ENCODE measurements at regions not wholly inside any gene's neighbourhood (a gene's known extent, or its start where the extent isn't known, plus 50 kb on each side); places are given as distances from the start of the nearest gene placed in this dataset.
A peak's percentile ranks its signal among the peaks of the same experiment; 100 is the strongest.
"Not testable (repeated sequence)": the region's sequence is repeated elsewhere in the genome, so short reads cannot be mapped to it uniquely, and the experiment has no call there.

DNA sequence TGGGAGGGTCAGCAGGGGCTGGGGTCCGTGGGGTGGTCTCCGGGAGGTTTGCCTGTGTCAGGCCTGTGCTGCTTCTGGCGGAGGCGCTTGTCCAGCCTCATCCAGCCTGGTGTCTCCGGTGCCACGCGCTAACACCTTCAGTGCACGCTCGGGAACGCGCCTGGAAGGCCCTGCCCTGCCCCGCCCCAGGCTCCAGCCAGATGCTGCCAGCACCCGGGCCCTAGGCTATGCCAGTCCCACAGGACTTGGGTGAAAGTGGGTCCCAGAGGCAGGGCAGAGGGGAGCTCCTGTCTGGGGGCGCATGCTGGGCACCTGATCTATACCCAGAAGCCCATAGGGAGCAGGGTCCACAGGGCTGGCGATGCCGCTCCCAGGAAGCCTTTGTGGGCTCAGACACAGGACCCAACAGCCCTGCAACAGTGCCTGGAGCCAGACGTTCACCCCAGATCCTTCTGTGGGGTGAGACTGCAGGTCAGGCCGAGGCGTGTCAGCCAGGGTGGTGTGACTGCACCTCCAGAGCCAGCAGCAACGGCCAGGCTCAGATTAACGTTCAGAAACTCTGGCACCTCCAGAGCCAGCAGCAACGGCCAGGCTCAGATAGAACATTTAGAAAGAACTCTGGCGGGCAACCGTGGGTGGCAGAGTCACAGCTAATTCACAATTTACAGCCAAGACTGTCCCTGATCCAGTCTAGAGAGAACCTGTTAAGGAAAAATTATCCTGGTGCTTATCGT lies 5423.2 kb upstream of the TPTE start:
- intact Hi-C loops (cut with DNase I) = not testable (repeated sequence)
- peak; percentile 26 for DNase-seq (ENCODE audit: low spot score)

DNA sequence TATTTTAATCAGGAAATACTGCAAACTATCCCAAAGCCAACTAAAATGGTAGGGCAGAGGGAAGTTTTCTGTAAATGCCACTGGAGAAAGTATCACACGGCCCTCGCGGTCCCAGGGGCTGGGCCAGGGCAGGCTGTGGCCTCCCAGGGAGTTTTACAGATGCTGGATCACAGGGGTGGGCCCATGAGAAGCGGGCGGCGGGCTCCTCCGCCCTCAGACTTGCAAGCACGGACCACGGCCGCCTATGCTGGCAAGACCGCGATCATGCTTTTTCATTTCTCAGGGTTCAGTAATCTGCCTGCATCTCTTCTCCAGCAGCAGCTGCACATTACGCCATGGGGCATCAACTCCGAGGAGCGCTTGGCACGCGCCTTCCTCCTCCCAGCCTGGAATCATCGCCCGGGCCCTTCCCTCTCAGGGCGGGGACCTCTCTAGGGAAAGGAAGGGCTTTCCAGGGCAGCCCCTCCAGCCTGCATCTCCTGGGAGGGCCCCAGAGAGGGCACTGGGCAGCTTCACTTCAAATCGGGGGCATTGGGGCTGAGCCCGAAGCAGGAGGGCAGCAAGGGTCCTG lies 5420.7 kb upstream of the TPTE start:
- DNase-seq (ENCODE audit: low spot score); intact Hi-C loops (cut with DNase I): not testable (repeated sequence)

DNA sequence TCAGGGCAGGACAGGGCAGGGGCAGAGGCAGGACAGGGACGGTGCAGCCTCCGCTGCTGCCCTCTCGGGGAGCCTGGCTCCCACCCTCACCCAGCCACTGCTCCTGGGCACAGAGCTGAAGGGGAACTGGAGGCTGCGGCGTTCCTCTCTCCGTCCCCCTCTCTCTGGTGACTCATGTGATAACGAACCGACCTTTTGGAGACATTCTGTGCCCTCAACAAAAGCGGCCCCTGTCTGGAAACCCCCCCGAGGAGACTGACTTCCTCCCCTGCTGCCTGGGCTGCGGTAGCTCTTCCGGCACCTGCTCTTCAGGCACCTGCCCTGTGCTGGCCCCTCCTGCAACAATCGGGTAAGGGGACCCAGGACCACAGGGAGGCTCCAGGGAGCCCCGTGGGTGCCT lies 5419.6 kb upstream of the TPTE start:
- peak; percentile 78 for DNase-seq (ENCODE audit: low spot score)
- intact Hi-C loops (cut with DNase I) = not testable (repeated sequence)

DNA sequence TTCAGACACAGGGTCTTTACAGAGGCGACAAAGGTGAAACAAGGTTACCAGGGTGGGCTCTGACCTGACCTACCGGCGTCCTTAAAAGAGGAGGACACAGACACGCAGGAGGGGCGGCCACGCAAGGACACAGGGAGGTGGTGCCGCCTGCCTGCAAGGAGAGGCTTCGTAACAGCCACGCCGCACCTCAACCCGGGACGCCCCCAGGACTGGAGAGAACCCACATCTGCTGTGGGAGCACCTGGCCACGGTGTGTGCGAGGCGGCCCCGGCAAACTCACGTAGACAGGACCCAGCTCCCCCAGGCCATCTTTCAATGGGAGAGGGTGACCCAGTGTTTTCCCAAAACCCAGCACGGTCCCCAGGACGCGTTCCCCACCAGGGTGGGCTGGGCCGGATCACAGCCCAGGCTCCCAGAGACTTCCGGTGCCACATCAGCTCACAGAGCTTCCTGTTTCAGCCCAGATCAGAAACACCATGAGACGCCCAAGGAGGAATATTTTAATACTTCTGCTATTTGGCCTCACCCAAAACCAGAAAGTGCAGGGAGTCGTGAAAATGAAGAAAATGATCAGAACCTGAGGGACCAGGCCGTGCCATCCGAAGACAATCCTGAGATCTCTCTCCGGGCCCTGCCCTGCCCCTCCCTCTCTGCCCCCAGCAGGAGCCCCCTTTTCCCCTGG lies 5417.4 kb upstream of the TPTE start:
- intact Hi-C loops (cut with DNase I) = not testable (repeated sequence)
- DNase-seq (ENCODE audit: low spot score) = peak; percentile 70

DNA sequence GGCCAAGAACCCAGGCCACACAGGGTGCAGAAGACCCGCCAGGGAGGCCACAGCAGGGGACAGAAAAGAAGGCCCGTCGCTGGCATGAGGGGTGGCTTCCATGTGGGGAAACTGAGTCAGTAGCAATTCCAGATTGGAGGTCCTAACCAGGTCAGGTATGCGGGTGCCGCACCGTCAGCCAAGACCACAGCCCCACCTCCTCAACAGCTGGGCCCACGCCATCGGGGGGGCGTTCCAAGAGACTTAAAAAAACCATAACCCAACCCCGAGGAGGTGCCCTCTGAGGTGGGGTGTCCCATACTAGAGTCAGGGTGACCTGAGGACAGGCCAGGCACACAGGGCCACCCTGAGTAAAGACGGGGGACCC lies 5416.8 kb upstream of the TPTE start:
- intact Hi-C loops (cut with DNase I) = not testable (repeated sequence)
- DNase-seq (ENCODE audit: low spot score) = peak; percentile 20

DNA sequence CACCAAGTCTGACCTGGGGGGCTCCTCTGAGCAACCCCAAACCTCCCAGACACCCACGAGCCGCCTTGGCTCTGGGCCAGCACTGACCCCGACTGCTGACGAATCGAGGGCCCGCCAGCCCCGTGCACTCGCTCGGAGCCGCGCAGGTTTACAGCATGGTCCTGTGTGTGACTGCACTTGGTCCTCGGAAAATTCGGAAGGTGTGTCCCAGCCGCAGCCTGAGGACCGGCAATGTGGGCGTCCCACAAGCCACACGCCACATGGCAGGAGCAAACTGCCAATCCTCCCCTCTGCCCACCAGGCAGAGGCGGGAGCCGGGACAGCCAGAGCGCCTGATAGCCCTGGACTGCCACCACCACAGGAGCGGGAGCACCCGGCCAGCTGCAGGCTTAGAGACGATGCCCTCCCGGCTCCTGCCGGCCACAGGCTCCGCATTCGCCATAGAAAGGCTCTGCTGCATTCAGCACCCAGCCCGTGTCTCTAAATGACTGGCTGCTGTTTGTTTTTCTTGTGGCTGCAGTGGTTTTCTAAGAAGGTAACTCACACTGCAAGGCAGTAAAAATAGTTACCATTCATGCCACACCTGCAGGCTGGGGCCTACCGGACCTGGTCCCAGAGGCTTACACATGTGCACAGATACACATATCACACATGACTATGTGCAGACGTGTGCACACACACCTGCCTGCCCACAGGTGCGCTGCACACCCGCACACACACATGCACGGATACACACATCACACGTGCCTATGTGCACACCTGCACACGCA lies 5415.3 kb upstream of the TPTE start:
- peak; percentile 36 for DNase-seq (ENCODE audit: low spot score)
- intact Hi-C loops (cut with DNase I) = not testable (repeated sequence)

DNA sequence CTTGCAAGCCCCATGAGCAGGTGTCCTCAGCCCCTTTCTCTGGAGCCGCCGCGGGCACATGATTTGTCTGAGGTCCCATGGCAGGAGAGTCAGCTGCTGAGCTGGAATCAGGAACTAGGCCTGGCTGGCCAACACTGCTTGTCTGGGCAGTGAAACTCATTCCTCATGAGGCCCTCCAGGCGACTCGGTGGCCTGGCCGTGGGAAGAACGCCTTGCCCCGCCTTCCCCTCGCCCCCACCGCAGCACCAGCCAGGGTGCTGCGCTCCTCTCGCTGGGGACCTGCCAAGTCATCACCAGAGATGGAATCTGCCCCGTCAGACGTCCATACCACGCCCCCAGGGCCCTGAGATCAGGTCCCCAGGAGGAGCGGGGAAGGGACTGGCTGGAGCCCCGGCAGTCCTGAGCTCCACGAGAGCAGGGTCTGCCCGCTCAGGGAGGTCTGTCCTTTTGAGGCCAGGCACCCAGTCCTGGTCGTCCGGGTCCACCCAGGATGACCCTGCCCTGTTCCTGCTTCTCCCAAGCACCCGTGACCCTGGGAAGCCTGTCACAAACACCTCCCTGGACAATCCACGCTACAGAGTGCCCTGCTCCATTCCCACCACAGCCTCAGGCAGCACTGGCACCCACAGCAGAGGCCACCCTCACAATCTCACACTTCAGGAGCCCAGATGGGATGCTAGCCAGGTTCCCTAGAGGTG lies 5414.5 kb upstream of the TPTE start:
- DNase-seq (ENCODE audit: low spot score) = peak; percentile 64
- intact Hi-C loops (cut with DNase I) = not testable (repeated sequence)

DNA sequence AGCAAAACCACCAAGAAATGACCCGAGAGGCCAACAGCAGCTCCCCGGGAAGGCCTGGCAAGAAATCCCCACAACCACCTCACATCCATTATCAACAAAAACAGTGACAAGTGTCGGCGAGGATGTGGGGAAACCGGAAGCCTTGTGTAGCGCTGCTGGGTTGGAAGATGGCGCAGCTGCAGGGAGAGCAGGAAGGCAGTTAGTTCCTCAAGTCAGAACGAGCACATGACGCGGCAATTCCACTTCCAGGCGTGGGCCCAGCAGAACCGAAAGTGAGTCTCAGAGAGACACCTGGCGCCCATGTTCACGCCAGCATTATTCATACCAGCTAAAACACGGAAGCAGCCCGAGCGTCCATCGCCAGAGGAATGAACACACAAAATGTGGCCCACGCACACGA lies 5413.7 kb upstream of the TPTE start:
- intact Hi-C loops (cut with DNase I); DNase-seq (ENCODE audit: low spot score): not testable (repeated sequence)

DNA sequence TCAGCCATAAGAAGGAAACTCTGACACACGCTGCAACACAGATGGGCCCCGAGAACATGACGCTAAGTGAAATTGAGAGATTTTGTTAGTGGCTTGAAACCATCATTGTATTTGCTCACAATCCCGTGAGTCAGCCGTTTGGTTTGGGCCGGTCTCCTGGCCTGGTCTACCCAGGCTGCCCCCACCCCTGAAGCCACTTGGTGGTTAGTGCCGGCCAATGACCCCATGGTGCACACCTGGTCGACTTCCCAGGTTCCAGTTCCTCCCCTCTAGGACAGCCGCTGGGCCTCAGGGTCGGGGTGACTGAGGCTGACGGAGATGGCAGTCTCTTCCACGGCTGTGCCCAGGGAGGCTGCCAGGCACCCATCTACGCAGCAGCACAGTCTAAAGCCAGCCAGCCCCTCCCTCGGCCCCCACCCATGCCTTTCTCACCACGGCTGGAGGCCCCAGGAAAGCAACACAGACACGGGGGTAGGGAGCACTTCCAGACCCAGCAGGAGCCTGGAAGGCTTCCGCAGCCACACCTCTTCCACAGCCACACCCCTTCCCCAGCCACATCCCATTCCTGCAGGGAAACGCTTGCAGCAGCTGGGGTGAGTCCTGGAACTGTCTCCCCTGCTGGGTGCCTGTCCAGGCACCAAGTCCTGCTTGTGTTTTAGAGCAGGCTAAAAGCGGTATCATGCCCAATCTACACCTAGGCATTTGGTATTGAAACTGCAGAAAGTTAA lies 5413.2 kb upstream of the TPTE start:
- DNase-seq (ENCODE audit: low spot score) = peak; percentile 20
- intact Hi-C loops (cut with DNase I) = not testable (repeated sequence)

DNA sequence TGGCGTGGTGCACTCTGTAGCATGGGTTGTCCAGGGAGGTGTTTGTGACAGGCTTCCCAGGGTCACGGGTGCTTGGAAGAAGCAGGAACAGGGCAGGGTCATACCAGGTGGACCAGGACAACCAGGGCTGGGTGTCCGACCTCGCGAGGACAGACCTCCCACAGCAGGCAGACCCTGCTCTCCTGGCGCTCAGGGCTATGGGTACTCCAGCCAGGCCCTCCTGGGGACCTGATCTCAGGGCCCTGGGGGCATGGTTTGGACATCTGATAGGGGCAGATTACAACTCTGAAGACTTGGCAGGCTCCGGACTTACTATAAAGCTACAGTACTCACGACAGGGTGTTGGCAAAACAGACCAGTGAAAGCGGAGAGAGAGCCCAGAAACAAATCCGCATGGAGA lies 5410.2 kb upstream of the TPTE start:
- peak; percentile 68 for DNase-seq (ENCODE audit: low spot score)
- intact Hi-C loops (cut with DNase I) = not testable (repeated sequence)

DNA sequence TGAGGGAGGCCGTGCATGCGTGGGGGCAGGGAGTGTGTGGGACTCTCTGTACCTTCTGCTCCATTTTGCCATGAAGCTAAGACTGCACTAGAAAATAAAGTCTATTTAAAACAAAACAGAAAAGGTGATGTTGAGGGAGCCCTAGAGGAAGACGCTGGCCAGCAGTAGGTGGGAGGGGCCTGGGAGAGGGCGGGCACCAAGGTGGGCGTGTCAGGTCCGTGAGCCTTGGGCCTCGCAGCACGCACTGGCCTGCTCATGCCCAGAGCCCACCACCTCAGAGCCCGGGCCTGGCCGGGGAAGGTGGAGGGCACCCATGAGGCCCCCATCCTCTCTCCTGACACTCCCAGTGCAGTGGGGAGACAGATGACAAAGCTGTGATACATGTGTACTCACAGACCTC lies 5408.3 kb upstream of the TPTE start:
- intact Hi-C loops (cut with DNase I); DNase-seq (ENCODE audit: low spot score): not testable (repeated sequence)

DNA sequence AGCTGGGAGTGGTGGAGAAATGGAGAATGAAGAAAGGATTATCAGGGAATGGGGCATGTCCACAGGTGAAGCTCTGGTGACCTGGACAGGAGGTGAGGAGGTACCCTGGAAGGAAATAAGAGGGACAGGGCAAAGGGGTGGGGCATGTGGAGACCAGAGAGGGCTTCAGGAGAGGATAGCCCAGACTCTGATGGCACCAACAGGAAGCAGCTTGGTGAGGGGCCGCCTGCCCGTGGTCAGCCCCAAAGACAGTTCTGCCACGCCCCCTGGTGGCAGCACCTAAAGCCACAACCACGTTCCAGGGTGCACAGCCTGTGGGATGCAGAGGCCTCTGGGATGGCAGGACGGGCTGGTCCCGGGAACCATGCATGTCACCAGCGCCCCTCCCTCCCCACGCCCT lies 5406.9 kb upstream of the TPTE start:
- DNase-seq (ENCODE audit: low spot score) = peak; percentile 20
- intact Hi-C loops (cut with DNase I) = not testable (repeated sequence)

DNA sequence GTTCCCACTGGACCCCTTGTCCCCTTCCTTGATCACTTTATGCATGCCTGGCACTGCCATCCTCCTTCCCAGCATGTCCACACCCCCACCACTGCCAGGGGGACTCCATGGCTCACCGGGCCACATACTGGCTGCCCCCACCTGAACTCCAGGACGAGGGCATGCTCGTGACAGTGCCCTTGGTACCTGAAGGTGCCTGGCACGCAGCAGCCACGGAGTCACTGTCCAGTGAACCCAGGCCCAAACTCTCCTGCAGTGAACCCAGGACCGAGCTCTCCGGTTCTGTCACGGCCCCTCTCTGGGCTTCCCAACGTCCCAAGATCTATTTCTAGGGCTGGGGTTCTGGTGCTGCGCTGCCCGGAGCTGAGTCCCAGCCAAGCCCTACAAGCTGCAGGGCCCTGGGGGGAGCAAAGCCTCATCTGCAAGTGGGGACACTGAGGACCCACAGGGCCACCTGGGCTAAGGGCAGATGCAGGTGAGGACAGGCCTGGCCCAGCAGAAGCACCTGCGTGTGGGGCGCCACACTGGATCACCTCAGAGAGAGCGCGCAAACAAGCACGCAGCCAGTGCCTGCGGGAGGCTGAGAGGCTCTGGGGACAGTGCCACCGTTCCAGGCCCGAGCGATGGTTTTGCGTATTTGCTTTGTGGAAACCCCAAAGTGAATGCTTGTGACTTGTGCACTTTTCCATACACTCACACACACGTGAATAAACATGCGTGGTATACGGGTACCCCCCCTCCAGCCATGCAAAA lies 5406.3 kb upstream of the TPTE start:
- peak; percentile 56 for DNase-seq (ENCODE audit: low spot score)
- intact Hi-C loops (cut with DNase I) = not testable (repeated sequence)

DNA sequence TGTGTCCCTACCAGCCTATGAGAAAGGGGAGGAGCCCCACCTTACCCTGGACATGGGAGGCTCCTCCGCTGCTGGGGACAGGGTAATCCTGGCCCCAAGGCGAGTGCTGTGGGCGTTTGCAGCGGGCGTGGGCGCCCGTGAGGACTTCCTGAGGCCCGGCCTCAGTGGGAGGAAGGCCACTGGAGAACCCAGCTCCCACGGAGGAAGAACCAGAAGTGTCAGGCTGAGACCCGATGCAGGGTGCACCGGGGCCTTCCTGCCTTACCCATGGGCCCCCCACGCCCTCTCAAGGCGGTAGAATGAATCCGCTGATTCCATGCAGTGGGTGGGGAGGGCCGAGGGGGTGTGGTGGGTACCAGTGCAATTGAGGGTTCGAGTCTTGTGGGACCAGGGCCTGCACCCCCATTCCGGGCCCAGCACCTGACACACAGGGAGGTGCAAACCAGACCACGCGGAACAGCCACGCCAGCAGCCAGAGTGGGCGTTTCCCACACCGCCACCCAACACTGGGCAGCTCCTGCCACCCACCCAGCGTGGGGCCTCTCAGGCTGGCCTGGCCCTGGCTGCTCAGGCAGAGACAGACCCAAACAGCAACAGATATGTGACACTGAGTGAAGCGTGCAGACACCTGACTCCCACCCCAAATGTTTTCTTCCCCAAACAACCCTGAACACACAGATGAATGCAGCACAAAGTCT lies 5405.6 kb upstream of the TPTE start:
- peak; percentile 54 for DNase-seq (ENCODE audit: low spot score)
- intact Hi-C loops (cut with DNase I) = not testable (repeated sequence)

DNA sequence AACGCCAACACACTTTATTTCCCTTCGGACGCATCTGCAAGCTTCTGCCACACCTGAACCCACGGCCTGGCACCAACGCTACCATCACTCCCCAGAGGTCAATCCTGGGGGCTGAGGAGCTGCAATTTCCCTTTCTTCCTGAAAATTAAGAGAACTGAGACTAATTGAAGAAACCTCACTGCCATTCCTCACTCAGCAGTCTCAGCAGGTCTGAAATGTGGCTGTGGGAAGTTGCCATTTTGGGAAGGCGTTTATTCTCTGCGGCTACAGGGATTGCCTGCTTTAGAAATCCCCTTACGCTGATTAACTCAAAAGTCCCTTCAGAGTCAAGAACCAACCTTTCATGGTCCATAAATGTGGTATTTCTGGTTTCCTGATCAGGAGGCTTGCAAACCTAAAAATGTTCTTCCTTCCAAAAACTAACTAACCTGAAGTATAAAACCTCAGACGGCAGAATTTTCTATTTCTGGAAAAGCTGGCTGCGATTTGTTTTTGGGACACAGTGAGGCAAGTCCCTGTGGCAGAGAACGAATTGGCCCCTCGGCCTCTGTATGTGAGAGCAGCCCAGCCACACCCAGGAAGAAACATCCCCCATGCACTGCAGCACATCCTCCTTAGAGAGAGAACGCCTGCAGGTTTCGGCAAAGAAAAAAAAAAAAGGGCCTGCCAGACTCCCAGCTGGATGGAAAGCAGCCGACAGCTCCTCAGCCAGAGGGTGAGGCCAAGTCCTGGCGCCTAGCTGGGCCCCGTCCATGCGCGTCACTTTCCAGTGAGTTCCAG lies 5404.8 kb upstream of the TPTE start:
- not testable (repeated sequence) for DNase-seq (ENCODE audit: low spot score)

DNA sequence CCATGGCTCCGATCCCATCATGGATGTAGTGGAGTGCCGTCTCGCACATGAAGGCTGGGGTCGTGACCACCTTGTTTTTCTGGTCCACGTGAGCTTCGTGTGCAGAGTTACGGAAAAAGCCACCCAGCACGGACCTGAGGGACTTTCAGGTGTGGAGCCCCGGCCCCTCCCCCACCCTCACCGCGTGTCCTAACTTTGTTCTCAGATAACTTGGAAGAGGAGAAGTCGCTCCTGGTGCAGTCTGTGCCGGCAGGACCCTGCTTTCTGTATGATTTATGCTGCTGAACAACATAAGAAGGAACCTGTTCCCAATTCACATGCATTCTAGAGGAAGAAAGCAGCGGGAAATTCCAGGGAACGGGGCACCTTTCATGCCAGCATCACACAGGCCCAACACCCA lies 5404.2 kb upstream of the TPTE start:
- intact Hi-C loops (cut with DNase I); DNase-seq (ENCODE audit: low spot score): not testable (repeated sequence)

More for the DNA sequence above, 5404.8 kb upstream of the TPTE start:
- intact Hi-C loops (cut with DNase I) = not testable (repeated sequence)

Measured in posterior vena cava (tissue), 2 donors.